Mesenchymal stem cell (in vitro differentiated cells and primary cell): ENCODE measurements at regions not wholly inside any gene's neighbourhood (a gene's known extent, or its start where the extent isn't known, plus 50 kb on each side); places are given as distances from the start of the nearest gene placed in this dataset.

ENCODE experiments used
- DNase-seq: peaks from one replicate; pipeline ENCODE4 v3.0.0-alpha.2; 2013
- H2AFZ ChIP-seq: one replicate; pipeline ENCODE4 v1.6.1; 2013; ENCODE audit warnings: low read depth, mild to moderate bottlenecking, control low read depth, inconsistent platforms, low read length, moderate library complexity
- H2AK5ac ChIP-seq: 2 replicates; pipeline ENCODE4 v1.6.1; 2013; ENCODE audit warnings: low read length, moderate library complexity, mild to moderate bottlenecking, inconsistent platforms; ENCODE audit not compliant: severe bottlenecking
- H2BK120ac ChIP-seq: one replicate; pipeline ENCODE4 v1.6.1; 2013; ENCODE audit warnings: low read depth, mild to moderate bottlenecking, inconsistent platforms, low read length, moderate library complexity
- H2BK12ac ChIP-seq, 2 experiments: one replicate each; pipeline ENCODE4 v1.6.1; 2013; ENCODE audit warnings: inconsistent platforms in 2 of 2, low read length in 2 of 2, mild to moderate bottlenecking in 2 of 2, moderate library complexity in 2 of 2, control low read depth in 1 of 2
- H2BK15ac ChIP-seq: one replicate; pipeline ENCODE4 v1.6.1; 2013; ENCODE audit warnings: mild to moderate bottlenecking, low read depth, inconsistent platforms; ENCODE audit not compliant: poor library complexity, severe bottlenecking
- H2BK5ac ChIP-seq: 2 replicates; pipeline ENCODE4 v1.6.1; 2013; ENCODE audit warnings: low read depth, mild to moderate bottlenecking, low read length, control low read depth, inconsistent platforms; ENCODE audit not compliant: poor library complexity, severe bottlenecking
- H3K14ac ChIP-seq, 2 experiments: one replicate each; pipeline ENCODE4 v1.6.1; 2013; ENCODE audit warnings: inconsistent platforms in 2 of 2, low read length in 2 of 2, control low read depth in 1 of 2, mild to moderate bottlenecking in 1 of 2, moderate library complexity in 1 of 2
- H3K18ac ChIP-seq, 2 experiments: one replicate each; pipeline ENCODE4 v1.6.1; 2013; ENCODE audit warnings: inconsistent platforms in 2 of 2, low read length in 2 of 2, control low read depth in 1 of 2, low read depth in 1 of 2, mild to moderate bottlenecking in 1 of 2
- H3K23ac ChIP-seq, 2 experiments: one replicate each; pipeline ENCODE4 v1.6.1; 2013; ENCODE audit warnings: inconsistent platforms in 2 of 2, low read length in 2 of 2, mild to moderate bottlenecking in 2 of 2, moderate library complexity in 2 of 2, control low read depth in 1 of 2
- H3K27ac ChIP-seq: 2 replicates; pipeline ENCODE4 v1.5.1; 2013; ENCODE audit warnings: mild to moderate bottlenecking, moderate library complexity, low read length, control low read depth, inconsistent platforms; ENCODE audit not compliant: poor library complexity, severe bottlenecking
- H3K27me3 ChIP-seq, 2 experiments: 2 replicates each; pipeline versions ENCODE4 v1.6.1 to v1.7.0; 2013; ENCODE audit warnings: low read length in 2 of 2, mild to moderate bottlenecking in 2 of 2, moderate library complexity in 2 of 2, control low read depth in 1 of 2, inconsistent platforms in 1 of 2; ENCODE audit not compliant: control insufficient read depth in 1 of 2, insufficient read depth in 1 of 2
- H3K36me3 ChIP-seq, 2 experiments: 2 replicates each; pipeline versions ENCODE4 v1.6.1 to v1.7.0; 2013; ENCODE audit warnings: low read length in 2 of 2, control low read depth in 1 of 2, inconsistent platforms in 1 of 2, low read depth in 1 of 2, mild to moderate bottlenecking in 1 of 2; ENCODE audit not compliant: insufficient read depth in 2 of 2, control insufficient read depth in 1 of 2
- H3K4ac ChIP-seq, 2 experiments: one replicate each; pipeline ENCODE4 v1.6.1; 2013; ENCODE audit warnings: inconsistent platforms in 2 of 2, low read length in 2 of 2, mild to moderate bottlenecking in 2 of 2, moderate library complexity in 2 of 2, control low read depth in 1 of 2, low read depth in 1 of 2
- H3K4me1 ChIP-seq: 2 replicates; pipeline ENCODE4 v1.6.1; 2013; ENCODE audit warnings: low read depth, low read length, control low read depth; ENCODE audit not compliant: control insufficient read depth, insufficient read depth
- H3K4me2 ChIP-seq: 2 replicates; pipeline ENCODE4 v1.6.1; 2013; ENCODE audit warnings: low read length, mild to moderate bottlenecking, inconsistent platforms; ENCODE audit not compliant: poor library complexity, severe bottlenecking
- H3K4me3 ChIP-seq, 2 experiments: 2 replicates each; pipeline versions ENCODE4 v1.5.1 to v1.7.0; 2013; ENCODE audit warnings: low read length in 2 of 2, mild to moderate bottlenecking in 2 of 2, control low read depth in 1 of 2, low read depth in 1 of 2; ENCODE audit not compliant: insufficient read depth in 1 of 2
- H3K79me1 ChIP-seq: replicated peaks from 2 replicates; pipeline ENCODE4 v1.6.1; 2013; ENCODE audit warnings: mild to moderate bottlenecking, control low read depth, low read length, inconsistent platforms; ENCODE audit not compliant: poor library complexity, severe bottlenecking
- H3K9ac ChIP-seq: 2 replicates; pipeline ENCODE4 v1.7.0; 2013; ENCODE audit warnings: mild to moderate bottlenecking, low read length, moderate library complexity
- H3K9me3 ChIP-seq: 2 replicates; pipeline ENCODE4 v1.7.0; 2013; ENCODE audit warnings: mild to moderate bottlenecking, low read length; ENCODE audit not compliant: control insufficient read depth
- H4K8ac ChIP-seq: one replicate; pipeline ENCODE4 v1.6.1; 2013; ENCODE audit warnings: inconsistent platforms, mild to moderate bottlenecking, low read length, moderate library complexity
- H4K91ac ChIP-seq: one replicate; pipeline ENCODE4 v1.6.1; 2013; ENCODE audit warnings: mild to moderate bottlenecking, low read length, inconsistent platforms
- WGBS: methylation state at CpG from one replicate; pipeline ENCODE4 v1.1.7; 2013; ENCODE audit warnings: mixed read lengths; 5-methylcytosine and 5-hydroxymethylcytosine counted together

DNA sequence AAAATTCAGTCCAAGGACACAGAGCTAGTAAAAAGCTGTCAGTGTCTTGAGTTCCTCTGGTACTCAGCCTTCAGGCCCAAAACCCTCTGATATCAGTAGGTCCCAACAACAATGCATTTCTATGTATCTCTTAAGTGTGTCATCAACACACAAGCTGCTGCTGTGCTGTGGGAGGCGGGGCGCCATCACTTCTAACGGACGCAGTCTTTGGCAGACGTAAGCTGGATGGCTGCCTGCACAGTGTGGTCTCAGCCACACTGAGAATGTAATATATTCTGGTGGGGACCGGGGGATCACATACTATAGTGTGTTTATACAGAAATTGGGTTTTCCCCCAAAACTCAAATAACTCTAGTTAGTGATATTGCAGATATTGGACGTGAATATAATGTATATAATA, 123.9 kb downstream of the SUDS3 start:
- Histone ChIP-seq H4K8ac (no peak overlapping the region), H2BK5ac (no peak overlapping the region), H2AK5ac (no peak overlapping the region), H3K4me1 (no peaks in the 10 kb centered on the region), H4K91ac (no peak overlapping the region), H3K14ac (no peak overlapping the region), H3K9ac (no peak overlapping the region), H3K4me2 (no peak overlapping the region), H3K18ac (no peak overlapping the region), H3K79me1 (no peaks in the 10 kb centered on the region), H3K23ac (no peak overlapping the region), H3K36me3 (no peaks in the 10 kb centered on the region), H3K27me3 (no peaks in the 10 kb centered on the region), H2AFZ (no peak overlapping the region), H2BK15ac (no peak overlapping the region), H3K9me3 (no peaks in the 10 kb centered on the region), H3K27ac (no peak overlapping the region), H2BK120ac (no peak overlapping the region), H3K4ac (no peak overlapping the region), H2BK12ac (no peak overlapping the region), H3K4me3 (no peak overlapping the region)
- WGBS: 83% methylated on average over 5 of the region's 7 CpGs
- no peak for DNase-seq

DNA sequence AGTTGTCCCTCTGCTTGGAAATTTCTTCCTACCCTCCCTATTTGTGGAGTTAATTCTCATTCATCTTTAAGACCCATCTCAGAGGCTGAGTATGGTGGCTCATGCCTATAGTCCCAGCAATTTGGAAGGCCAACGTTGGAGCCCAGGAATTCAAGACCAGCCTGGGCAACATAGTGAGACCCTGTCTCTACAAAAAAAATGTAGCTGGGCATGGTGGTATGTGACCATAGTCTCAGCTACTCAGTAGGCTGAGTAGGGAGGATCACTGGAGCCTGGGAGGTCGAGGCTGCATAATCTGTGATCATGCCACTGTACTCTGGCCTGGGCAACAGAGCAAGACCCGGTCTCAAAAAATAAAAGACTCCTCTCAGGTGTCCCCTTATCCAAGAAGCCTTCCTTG, 125.1 kb downstream of the SUDS3 start:
- Histone ChIP-seq H3K36me3 (no peaks in the 10 kb centered on the region), H2BK120ac (no peak overlapping the region), H2BK12ac (no peak overlapping the region), H4K8ac (no peak overlapping the region), H2BK15ac (no peak overlapping the region), H3K79me1 (no peaks in the 10 kb centered on the region), H3K4me3 (no peak overlapping the region), H4K91ac (no peak overlapping the region), H3K18ac (no peak overlapping the region), H3K27me3 (no peaks in the 10 kb centered on the region), H3K9me3 (peaks cover 2% of the 10 kb centered on the region), H3K4me2 (no peak overlapping the region), H2AK5ac (no peak overlapping the region), H3K14ac (no peak overlapping the region), H3K27ac (no peak overlapping the region), H3K23ac (no peak overlapping the region), H2AFZ (no peak overlapping the region), H2BK5ac (no peak overlapping the region), H3K4me1 (no peaks in the 10 kb centered on the region), H3K4ac (no peak overlapping the region), H3K9ac (no peak overlapping the region)
- WGBS: 56% methylated on average over 3 of the region's 3 CpGs
- DNase-seq: no peak

DNA sequence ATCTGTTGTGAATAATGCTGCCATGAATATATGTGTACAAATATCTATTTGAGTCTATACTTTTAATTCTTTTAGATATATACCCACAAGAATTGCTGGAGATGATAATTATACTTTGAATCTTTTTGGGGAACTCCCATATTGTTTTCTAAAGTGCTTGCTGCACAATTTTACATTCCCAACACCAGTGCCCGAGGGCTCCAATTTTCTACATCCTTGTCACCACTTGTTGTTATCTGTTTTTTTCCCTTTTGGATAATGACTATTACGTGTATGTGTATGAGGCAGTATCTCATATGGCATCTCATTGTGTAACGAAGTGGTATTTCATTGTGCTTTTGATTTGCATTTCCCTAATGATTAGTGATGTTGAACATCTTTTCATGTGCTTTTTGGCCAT, 127.1 kb downstream of the SUDS3 start:
- no peak overlapping the region for H2BK120ac ChIP-seq
- H2BK15ac ChIP-seq: no peak overlapping the region
- no peak overlapping the region for H3K4ac ChIP-seq
- no peak overlapping the region for H2BK5ac ChIP-seq
- H2AK5ac ChIP-seq: no peak overlapping the region
- H3K9me3 ChIP-seq: peaks cover 6% of the 10 kb centered on the region
- no peak overlapping the region for H3K18ac ChIP-seq
- no peak overlapping the region for H3K23ac ChIP-seq
- H3K9ac ChIP-seq: no peak overlapping the region
- H3K4me3 ChIP-seq: no peak overlapping the region
- no peak overlapping the region for H3K14ac ChIP-seq
- H4K8ac ChIP-seq: no peak overlapping the region
- 76% methylated on average over 2 of the region's 3 CpGs for WGBS
- H3K27ac ChIP-seq: no peak overlapping the region
- no peak for DNase-seq
- no peak overlapping the region for H2BK12ac ChIP-seq
- H3K4me2 ChIP-seq: no peak overlapping the region
- no peak overlapping the region for H4K91ac ChIP-seq
- no peaks in the 10 kb centered on the region for H3K79me1 ChIP-seq
- H3K4me1 ChIP-seq: no peaks in the 10 kb centered on the region
- H3K27me3 ChIP-seq: no peaks in the 10 kb centered on the region
- H3K36me3 ChIP-seq: no peaks in the 10 kb centered on the region
- no peak overlapping the region for H2AFZ ChIP-seq

DNA sequence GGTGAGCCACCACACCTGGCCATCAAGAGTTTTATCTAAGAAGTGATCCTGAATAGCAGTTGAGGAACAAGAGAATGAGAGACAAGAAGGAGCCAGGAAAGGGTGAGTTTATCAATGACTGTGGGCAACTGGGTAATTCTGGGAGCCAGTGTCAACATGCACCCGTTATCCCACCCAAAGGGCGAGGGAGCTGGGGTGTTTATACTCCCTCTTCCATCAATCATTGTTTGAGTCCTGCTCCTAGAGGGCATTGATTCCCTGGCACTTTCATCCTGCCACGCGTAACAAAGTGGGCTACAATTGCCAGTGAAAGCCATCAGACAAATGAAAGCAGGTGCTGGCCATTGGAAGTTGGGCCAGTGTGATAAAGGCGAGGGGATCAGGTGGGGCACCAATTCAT, 136.3 kb downstream of the SUDS3 start:
- H2BK12ac ChIP-seq: no peak overlapping the region
- H3K27ac ChIP-seq: no peak overlapping the region
- H3K18ac ChIP-seq: no peak overlapping the region

More for the DNA sequence above, 136.3 kb downstream of the SUDS3 start:
- no peak overlapping the region for H3K9ac ChIP-seq
- H3K27me3 ChIP-seq: no peaks in the 10 kb centered on the region
- H2BK5ac ChIP-seq: no peak overlapping the region
- no peak overlapping the region for H2AK5ac ChIP-seq
- no peak overlapping the region for H2AFZ ChIP-seq
- H4K91ac ChIP-seq: no peak overlapping the region
- H3K4me3 ChIP-seq: no peak overlapping the region
- H2BK15ac ChIP-seq: no peak overlapping the region
- H3K36me3 ChIP-seq: no peaks in the 10 kb centered on the region
- no peak overlapping the region for H2BK120ac ChIP-seq
- no peaks in the 10 kb centered on the region for H3K4me1 ChIP-seq
- peaks cover 14% of the 10 kb centered on the region for H3K9me3 ChIP-seq
- H3K79me1 ChIP-seq: no peaks in the 10 kb centered on the region
- no peak overlapping the region for H3K4me2 ChIP-seq
- no peak overlapping the region for H3K4ac ChIP-seq
- WGBS: 74% methylated on average over 4 of the region's 5 CpGs
- DNase-seq: no peak
- no peak overlapping the region for H3K14ac ChIP-seq
- no peak overlapping the region for H4K8ac ChIP-seq
- no peak overlapping the region for H3K23ac ChIP-seq
